ENCODE measurements at regions not wholly inside any gene's neighbourhood (a gene's known extent, or its start where the extent isn't known, plus 50 kb on each side); places are given as distances from the start of the nearest gene placed in this dataset.

DNA sequence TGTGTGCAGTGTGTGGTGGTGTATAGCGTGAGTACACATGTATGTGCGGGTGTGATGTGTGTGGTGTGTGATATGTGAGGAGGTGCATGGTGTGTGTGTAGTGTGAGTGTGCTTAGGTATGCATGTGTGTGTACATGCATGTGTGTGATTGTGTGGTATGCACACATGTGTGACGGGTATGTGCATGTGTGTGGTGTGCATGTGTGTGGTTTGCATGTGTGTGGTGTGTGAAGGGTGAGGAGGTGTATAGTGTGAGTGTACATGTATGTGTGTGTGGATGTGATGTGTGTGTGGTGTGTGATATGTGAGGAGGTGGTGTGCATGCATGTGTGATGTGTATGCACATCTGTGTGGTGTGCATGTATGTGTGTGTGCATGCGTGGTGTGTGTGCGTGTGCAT lies 105.6 kb downstream of the CMPK2 start:
- no peak for DNase-seq

DNA sequence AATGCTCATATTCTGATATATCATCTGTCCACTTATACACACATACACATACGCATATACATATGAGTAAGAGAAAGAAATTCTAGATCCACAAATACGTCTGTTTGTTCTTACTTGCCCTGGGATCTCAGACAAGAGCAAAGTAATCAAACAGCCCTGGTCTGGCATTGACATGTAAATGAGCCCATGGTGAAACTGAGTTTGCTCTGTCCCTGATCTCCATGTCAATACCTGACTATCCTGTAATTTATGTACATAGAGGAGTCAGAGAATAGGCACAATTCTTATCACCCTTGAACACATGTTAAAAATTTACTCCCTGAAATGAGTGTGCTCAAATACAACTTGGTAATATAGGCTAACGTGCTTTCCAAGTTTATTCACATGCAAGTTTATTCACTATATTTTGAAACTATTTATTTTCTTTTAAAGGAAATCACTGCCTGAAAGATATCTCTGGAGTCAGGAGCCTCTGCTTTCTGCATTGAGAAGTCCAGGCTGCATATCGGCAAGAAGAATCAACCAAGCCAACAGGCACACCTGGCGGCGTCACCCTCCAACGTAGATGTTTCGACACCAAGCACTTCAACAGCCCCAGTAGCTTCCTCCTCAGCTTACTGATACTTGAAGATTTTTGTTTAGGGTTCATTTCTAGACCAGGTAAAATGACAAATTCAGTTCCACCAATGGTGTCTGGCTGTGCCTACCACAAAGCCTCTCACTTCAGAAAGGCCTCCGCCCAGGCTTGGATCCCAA lies 100.6 kb downstream of the CMPK2 start:
- DNase-seq, result no peak

DNA sequence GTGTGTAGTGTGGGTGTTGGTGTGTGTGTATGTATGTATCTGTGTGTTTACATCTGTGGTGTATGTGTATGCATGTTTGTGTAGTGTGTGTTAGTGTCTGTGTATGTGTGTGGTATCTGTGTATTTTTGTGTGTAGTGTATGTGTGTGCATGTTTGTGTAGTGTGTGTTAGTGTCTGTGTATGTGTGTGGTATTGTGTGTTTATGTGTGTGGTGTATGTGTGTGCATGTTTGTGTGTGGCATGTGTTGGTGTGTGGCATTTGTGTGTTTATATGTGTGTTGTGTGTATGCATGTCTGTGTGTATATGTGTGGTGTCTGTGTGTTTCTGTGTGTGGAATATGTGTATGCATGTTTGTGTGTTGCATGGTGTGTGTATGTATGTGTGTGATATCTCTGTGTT lies 96.4 kb downstream of the CMPK2 start:
- DNase-seq, result no peak

DNA sequence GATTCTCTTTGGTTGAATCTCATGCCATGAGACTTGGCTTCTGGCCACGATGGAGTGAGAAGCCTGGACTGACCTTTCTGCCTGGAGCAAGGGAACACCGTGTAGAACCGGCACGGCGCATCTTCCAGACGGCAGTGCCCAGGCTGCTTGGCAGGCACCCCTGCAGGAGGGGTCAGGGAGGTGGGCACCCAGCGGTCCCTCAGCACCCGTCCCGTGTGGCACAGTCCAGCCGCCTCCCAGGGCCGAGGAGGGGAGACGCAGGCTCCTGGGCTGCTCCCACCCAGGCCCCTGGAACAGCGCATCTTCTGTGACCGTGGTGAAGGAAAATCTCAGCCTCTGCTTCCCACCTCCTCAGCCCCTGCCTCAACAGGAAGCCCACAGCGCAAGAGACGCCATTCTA lies 95.7 kb downstream of the CMPK2 start:
- DNase-seq, result no peak

DNA sequence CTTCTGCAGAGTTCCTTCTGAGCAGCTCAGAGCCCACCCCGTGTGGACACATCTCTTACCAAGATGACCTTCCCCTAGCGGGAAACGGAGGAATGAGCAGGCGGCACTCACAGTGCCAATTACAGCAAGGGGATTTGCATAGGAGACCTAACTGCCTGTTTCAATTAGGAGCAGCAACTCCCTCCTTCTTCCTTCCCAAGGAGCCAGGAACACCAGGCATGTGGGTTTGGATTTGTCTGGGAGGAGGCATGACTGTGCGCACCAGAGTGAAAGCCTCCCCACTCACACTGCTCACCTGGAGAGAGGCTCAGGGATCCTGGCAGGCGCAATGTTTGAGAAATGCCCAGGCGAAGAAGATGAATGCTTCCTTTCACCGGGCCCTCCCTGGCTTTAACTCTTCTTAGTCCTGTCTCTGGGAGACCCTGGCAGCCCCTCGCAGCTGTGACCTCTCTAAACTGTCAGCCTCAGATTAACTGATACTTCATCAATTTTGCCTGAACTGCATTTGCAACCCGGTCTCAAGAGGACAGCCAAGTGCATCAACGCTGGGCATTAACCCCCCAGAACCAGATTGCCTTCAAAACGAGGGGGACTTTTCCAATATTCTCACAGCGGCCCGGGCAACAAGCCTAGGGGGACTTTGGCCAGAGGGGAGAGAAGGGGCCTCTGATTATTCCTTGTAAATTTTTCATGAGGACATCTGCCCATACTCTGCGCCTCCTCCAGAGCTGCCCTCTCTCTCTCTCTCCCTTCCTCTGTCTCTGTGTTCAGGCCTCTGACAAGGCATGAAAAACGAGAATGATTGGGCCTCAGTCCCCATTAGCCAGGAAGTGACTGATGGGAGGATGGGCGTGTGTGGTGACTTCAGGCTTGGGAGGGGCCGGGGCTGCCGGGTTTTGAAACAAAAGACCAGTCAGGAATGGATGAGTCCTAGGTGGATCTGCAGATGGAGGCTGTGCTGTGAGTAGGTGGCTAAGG lies 93.8 kb downstream of the CMPK2 start:
- no peak for DNase-seq

DNA sequence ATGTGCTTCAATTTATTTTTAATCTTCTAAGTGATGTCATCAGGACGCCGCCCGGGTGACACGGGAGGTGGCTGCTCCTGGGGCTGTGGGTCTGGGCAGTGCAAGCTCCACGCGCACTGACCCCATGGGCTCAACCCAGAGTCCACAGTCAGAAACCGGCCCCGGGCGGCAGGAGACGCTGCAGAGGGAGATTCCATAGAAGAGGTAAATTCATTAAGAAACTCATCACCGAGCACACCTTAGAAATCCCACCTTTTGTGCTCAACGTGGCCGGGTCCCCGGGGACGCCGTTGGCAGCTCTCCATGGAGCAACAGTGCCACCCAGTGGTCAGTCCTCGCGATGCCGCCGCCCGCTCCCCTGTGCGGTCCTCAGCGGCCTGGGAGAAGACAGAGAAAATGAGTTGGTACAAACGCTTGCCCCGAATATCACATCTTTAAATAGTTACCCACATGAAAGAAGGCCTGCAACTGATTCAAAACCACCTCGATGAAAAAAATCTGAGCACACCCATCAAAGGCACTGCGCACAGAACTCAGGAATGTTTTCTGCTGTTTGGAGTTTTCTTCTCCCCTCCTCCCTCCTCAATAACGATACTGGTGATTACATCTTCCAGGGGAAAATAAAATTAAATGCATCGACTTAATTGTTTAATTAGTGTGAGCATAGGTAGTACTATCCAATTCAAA lies 92.6 kb downstream of the CMPK2 start:
- DNase-seq, result no peak

DNA sequence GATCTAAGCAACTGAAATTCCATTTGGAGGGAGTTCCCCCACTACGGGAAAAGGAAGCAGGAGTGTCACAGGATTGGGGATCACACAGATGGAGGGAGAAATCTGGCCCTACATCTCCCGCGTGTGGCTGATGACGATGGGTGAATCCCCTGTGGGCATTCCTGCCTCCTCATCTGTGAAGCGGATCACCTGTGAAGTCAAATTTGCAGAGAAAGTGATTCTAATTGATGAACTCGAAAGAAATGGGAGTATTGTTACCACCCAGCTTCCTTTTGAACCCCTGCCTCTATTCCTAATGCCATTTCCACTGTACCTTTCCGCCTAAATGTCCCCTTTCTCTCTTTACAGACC lies 92.0 kb downstream of the CMPK2 start:
- no peak for DNase-seq

DNA sequence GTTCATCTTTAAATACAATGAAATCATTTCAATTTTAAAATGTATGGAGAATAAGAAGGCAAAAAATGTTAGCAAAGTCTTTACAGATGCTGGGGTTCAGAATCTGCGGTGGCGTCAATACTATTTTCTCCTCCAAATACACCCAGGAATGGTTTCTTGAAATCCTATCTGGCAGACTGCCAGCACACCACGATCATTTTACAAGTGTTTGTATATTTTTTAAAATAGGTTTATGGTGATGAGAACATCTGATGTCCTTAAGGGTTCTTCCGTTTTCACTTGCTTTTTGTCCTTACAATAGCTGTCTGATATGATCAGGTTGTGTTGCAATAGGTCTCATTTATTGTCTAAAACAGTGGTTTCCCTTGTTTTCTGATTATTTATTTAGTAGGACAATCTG lies 89.6 kb downstream of the CMPK2 start:
- no peak for DNase-seq

DNA sequence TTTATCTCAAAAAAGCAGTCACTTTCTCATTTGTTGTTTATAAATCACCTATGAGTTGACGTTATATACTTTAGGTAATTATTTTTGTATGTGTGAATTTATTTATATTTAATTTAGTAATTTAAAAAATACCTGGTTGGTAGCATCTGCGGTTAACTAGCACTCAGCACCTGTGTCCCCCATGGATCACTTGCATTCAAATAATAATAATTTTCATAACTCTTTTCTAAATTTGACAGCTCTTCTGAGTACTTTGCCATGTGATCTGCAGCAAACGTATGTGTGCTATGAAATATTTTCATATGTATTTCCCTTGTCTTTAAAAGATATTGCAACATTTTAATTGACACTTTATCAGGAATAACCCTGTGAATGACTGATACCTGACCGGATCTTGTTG lies 88.1 kb downstream of the CMPK2 start:
- no peak for DNase-seq

DNA sequence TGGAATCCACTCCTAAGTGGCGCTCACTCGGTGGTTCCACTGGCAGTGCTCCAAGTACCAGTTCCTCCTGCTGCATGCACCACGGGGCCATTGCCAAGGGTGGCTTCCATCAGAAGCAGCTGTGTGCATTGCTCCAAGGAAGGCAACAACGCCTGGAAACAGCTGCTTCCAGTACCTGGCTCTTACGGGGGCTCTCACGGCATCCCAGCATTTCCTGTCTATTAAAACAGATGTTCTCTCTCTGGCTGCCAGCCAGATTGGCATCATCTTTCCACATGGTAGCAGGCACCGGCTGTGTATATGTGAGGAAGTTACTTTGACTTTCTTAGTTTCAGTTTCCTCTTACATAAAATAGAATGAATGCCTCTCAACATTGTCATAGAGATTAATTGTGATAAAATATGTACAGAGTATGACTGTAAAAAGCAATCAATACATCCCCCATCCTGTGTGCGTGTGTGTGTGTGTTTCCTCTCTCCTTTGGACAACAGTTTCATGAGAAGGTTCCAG lies 84.9 kb downstream of the CMPK2 start:
- no peak for DNase-seq

DNA sequence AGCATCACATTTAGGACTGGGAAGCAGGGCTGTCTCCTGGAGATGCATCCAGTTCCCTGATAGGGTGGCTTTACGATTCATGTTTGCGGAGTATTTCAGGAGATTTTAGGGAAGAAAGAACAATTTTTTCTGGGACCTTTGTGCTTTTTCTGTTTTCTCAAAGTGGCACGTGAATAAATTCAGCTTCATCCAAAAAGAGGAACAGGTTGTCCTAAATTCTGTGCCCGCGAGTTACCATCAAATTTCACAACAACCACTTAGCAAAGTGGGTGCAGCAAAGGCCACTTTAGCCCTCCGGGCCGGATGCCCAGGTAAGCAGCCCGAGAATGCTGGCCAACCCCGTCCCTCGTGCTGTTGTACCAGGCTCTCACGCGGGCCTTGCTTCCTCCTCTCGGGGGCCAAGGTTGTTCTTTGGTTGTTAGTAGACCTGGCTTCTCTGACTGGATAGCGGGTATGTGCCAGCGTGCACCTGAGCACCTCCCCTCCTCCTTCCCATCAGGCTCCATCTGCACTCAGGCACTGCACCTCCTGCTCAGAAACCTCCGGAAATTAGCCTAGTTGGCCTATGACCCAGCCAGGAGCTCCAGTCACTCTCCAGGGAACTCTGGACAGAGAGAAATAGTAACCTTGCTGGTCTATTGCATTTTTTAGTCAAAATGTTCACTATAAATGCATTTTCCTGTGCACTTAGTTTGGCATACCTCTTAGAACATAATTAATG lies 83.0 kb downstream of the CMPK2 start:
- DNase-seq, result no peak

DNA sequence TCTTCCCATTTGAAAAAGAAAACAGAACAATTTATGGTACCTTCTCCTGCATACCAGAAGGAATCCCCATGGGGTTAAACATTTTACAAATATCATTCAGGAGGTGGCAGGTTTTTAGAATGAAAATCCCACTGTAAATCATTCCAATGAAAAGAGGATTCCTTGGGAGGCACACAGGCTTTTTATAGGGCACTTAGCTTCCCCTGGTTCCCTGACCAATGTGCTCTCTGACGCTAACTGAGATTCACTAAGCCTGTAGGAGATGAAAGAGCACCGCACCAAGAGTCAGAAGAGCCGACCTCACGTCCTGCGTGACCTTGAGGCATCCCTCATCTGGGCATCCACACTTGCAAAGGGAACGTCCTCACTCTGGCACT lies 82.5 kb downstream of the CMPK2 start:
- no peak for DNase-seq

DNA sequence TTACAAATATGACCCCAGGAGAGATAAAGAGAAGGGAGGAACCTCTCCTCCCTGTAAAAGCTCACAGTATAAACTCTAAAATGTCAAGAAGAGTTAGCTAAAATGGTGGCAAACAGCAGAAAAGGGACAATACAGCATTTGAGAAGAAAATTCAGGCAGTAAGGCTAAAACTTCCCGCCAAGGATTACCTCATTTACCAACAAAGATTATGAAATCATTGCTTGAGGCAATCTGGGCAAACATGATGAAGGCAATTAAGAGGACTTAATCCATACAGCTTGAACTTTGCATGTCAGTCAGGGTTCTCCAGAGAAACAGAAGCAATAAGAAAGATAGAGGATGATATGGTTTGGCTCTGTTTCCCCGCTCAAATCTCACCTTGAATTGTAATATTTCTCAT lies 81.4 kb downstream of the CMPK2 start:
- no peak for DNase-seq

DNA sequence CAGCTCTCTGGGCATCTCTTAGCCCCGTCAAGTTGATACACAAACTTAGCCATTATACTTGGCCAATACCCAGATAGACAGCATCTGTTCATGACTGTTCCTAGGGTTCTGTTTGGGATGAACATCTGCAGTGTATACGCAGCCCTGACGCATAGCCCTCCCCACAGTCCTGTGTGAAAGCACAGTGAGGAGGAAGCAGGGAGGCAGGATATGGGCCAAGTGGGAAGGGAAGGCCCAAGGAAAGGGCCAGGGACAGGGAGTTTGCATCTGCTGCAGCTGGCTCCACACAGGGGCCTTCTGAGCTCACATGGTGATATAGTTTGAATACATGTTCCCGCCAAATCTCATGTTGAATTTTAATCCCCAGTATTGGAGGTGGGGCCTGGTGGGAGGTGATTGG lies 80.2 kb downstream of the CMPK2 start:
- no peak for DNase-seq

DNA sequence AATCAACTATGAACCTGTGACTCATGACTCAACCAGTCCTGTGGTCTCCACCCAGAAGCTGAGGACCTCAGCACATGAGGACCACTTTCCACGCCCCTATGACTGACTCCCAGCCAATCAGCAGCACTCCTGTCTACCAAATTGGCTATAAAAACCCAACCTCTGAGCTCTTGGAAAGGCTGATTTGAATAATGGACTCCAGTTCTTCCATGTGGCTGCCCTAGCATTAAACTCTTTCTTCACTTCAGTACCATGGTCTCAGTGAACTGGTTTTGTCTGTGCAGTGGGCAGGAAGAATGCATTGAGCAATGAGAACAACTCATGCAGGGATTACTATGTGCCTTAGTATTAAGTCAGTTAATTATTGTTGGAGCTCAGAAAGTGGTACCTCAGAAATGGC lies 78.3 kb downstream of the CMPK2 start:
- no peak for DNase-seq

DNA sequence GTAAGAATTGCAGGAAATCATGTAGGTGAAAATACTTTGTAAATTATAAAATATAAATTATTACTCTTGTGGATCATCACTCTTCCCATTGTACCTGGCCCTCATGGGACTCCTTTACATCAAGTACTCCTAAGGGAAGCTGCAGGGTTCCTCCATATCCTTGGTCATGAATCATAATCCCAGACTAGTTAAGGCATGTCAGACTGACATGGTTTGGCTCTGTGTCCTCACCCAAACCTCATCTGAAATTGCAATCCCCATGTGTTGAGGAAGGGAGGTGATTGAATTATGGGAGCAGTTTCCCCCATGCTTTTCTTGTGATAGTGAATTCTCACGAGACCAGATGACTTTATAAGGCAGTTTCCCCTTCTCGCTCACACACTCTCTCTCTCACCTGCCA lies 77.1 kb downstream of the CMPK2 start:
- DNase-seq, result no peak

DNA sequence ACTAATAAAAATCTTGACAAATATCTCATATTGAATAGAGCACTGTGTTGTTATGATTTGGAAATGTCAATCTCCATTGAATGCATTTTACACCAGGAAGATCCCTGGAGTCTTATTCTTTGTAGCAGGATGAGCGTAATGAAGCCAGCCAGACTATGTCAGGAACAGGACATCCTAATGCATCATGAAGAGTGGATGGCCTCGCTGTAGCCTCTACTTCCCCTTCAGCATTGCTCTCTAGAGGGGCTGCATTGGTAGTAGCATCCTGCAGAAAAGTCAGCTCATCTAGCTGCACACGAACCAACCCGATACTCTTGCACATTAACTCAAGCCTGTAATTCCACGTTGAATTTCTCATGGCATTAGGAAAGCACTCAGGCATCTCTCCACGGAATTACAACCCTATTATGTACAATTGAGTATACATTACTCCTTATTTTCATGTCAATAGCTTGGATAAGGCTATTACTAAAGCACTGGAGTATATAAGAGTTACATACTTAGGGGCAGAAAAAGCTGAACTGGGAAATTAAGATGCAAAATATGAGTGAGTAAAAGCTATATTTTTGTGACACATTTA lies 76.1 kb downstream of the CMPK2 start:
- no peak for DNase-seq

DNA sequence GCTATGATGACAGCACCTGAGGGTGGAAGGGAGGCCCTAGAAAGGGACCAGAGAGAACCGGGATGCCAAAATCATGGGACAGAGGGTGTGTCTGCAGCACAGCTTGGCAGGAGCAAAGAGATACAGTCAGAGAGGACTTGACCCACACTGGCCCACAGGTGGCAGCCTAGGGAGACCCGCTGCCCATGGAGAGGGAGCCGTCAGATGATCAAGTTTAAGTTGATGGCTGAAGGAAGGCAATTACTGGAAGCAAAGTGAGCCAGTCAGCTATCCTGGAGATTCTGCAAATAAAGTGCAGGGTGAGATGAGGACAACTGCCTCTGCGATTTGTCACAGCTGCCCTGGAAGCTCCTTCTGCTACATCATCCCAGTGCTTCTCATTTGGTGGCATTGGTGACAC lies 74.0 kb downstream of the CMPK2 start:
- DNase-seq, result no peak

DNA sequence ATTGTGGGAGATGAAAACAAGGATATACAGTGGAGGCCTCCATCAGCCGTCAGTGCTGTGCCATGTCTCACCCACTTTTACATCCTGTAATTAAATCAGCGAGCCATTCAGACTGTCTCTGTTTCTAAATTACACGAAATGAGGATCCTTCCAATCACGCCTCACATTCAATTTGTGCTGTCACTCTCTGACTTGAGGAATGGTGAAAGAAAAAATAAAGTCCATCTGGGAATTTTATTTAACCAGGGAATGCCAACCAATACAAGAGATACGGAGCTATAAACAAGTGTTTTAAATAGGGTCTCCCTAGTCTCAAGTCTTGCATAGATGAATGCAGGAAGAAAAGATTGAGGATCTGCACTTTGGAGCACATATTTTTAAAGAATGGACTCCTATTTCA lies 72.8 kb downstream of the CMPK2 start:
- DNase-seq, result no peak

DNA sequence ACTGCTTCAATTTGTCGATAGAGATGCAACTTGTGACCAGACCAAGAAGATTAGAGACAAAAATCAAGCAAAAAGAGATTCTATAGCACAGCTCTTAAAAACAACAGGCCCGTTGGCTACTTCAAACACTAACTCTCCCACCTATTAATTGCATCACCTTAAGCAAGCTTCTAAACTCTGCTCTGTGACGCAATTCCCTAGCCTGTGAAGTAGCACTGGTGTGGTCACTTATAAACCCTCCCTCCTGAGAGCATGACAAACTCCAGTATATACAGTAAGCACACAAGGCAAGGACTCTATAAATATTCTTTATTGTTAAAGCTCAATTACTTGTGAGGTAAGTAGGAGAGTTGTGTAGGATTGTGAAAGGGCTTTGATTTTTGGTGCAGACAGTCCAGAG lies 72.3 kb downstream of the CMPK2 start:
- no peak for DNase-seq

DNA sequence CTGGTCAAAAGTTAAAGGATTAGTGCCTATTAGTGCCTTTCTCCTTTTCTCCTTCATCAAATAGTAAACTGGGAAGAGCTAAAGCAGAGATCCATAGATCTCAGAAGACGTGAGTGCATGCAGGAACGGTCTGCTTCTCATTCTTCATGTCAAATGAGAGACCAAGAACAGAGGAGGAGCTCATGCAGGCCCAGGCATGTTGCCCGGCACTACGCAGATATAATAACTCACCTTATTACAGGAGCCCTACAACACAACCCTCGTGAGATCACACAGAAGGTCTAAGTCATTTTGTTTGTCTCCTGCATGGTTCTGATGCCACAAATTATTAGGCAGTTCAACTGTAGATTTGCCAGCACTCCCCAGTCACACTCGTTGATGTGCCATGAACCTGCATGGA lies 71.8 kb downstream of the CMPK2 start:
- DNase-seq, result no peak

DNA sequence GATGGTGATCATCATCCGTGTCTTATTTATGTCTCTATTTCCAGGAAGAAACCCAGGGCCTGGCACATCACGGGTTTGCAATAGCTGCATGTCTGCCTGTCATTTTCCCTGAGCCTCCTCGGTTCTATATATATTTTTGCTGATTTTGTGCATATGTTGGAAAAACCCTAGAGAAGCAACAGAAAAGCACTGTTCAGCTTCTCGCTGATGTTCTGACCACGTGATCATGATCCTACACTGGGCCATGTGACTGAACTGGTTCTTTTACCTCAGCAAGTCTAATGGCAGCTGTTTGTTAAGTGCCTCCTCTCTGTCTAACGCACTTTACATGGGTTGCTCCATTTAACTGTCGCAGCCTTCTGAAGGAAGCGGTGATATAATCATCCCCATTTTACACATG lies 71.3 kb downstream of the CMPK2 start:
- no peak for DNase-seq

Measured in cerebellar nuclear complex (tissue), 1 donor.